LNCaP clone FGC (cell line): ENCODE measurements at regions not wholly inside any gene's neighbourhood (a gene's known extent, or its start where the extent isn't known, plus 50 kb on each side); places are given as distances from the start of the nearest gene placed in this dataset.
A peak's percentile ranks its signal among the peaks of the same experiment; 100 is the strongest.

ENCODE experiments used
- DNase-seq: peaks from one replicate; pipeline ENCODE4 v3.0.0-alpha.2; 2011; ENCODE audit warnings: low read depth
- H3K4me3 ChIP-seq: 2 replicates; pipeline ENCODE4 v1.5.1; 2011; ENCODE audit warnings: mild to moderate bottlenecking, low read depth, low read length, control low read depth
- TF ChIP-seq, protein P1 (sequence below): IDR thresholded peaks from 2 replicates; pipeline ENCODE4 v1.5.1; 2012; ENCODE audit warnings: mild to moderate bottlenecking; ENCODE audit not compliant: control insufficient read depth, insufficient read depth; ENCODE audit errors: extremely low read depth

- TF ChIP-seq, protein P1, sequence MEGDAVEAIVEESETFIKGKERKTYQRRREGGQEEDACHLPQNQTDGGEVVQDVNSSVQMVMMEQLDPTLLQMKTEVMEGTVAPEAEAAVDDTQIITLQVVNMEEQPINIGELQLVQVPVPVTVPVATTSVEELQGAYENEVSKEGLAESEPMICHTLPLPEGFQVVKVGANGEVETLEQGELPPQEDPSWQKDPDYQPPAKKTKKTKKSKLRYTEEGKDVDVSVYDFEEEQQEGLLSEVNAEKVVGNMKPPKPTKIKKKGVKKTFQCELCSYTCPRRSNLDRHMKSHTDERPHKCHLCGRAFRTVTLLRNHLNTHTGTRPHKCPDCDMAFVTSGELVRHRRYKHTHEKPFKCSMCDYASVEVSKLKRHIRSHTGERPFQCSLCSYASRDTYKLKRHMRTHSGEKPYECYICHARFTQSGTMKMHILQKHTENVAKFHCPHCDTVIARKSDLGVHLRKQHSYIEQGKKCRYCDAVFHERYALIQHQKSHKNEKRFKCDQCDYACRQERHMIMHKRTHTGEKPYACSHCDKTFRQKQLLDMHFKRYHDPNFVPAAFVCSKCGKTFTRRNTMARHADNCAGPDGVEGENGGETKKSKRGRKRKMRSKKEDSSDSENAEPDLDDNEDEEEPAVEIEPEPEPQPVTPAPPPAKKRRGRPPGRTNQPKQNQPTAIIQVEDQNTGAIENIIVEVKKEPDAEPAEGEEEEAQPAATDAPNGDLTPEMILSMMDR = no peak
- no peak overlapping the region for H3K4me3 ChIP-seq
- no peak for DNase-seq
Measured at GRCh38 chr13:29958476-29958875, 108.1 kb upstream of the UBL3 start.

GRCh38 chr13:29957320-29957719, 106.9 kb upstream of the UBL3 start:
- DNase-seq = peak; percentile 44
- TF ChIP-seq, protein P1 = no peak
- H3K4me3 ChIP-seq = 0 out of 2 replicates have a peak overlapping the region, but pooled peaks have one; percentile 6

DNA sequence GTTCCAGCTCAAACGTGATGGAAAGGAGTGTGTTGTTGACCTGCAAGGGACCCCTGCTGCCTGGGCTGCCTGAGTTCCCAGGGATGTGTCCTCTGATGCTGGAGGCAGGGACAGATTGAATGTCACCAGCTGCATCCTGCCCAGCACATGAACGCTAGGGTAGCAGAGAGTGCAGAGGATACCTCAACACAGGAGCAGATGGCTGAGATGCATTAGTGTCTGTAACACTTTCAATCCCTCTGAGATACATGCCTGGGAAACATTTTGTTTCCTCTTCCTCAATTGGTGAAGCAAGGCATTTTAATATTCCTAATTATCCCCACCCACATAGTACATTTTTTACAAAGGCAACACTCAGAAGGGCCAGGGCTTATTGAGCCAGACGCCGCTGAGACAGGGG, 106.4 kb upstream of the UBL3 start:
- DNase-seq = no peak
- H3K4me3 ChIP-seq = 0 out of 2 replicates have a peak overlapping the region, but pooled peaks have one; percentile 6
- TF ChIP-seq, protein P1 = no peak

GRCh38 chr13:29955137-29955650, 104.8 kb upstream of the UBL3 start:
- DNase-seq = no peak
- no peak overlapping the region for H3K4me3 ChIP-seq
- TF ChIP-seq, protein P1 = no peak

- TF ChIP-seq, protein P1 = no peak
- no peak for DNase-seq
- H3K4me3 ChIP-seq = no peak overlapping the region
Measured at GRCh38 chr13:29954082-29955028, 103.9 kb upstream of the UBL3 start.

GRCh38 chr13:29953542-29953941, 103.1 kb upstream of the UBL3 start:
- H3K4me3 ChIP-seq = no peak overlapping the region
- TF ChIP-seq, protein P1 = no peak
- DNase-seq = no peak
